ENCODE measurements at regions not wholly inside any gene's neighbourhood (a gene's known extent, or its start where the extent isn't known, plus 50 kb on each side); places are given as distances from the start of the nearest gene placed in this dataset.

GRCh38 chr11:42114927-42115326, 655.5 kb upstream of the LRRC4C start:
- Mint-ChIP-seq H3K36me3 (no peaks in the 10 kb centered on the region), H3K9me3 (peaks cover 0 to 3% (median 0%) of the 10 kb centered on the region in 7 donors), H3K4me1 (no peaks in the 10 kb centered on the region), H3K27me3 (ENCODE audit: low read depth in 3 of 3) (no peaks in the 10 kb centered on the region), H3K4me3 (no peak overlapping the region), H3K27ac (no peak overlapping the region)
- no peaks in the 10 kb centered on the region for H3K9me3 ChIP-seq (replicated peaks in 1 of 2; ENCODE audit: control insufficient read depth in 1 of 2, insufficient read depth in 1 of 2, low read length in 2 of 2)
- H3K79me2 ChIP-seq (ENCODE audit: insufficient read depth, low read length): no peaks in the 10 kb centered on the region
- no peaks in the 10 kb centered on the region for H4K20me1 ChIP-seq (ENCODE audit: insufficient read depth, low read length)
- intact Hi-C loops (cut with micrococcal nuclease): no loop called here
- H2AFZ ChIP-seq (ENCODE audit: insufficient read depth, low read depth, low read length, poor library complexity, severe bottlenecking): no peak overlapping the region
- H3K27me3 ChIP-seq (ENCODE audit: control insufficient read depth in 2 of 2, insufficient read depth in 2 of 2, low read length in 2 of 2): no peaks in the 10 kb centered on the region
- no peaks in the 10 kb centered on the region for H3K4me1 ChIP-seq (ENCODE audit: control insufficient read depth in 1 of 2, insufficient read depth in 2 of 2, low read length in 2 of 2)
- no CpG with 5 or more reads among the region's 1 CpG for WGBS (ENCODE audit: insufficient coverage)
- no peak overlapping the region for H3K9ac ChIP-seq (ENCODE audit: insufficient read depth, low read length, poor library complexity, severe bottlenecking)
- H3K27ac ChIP-seq (ENCODE audit: low read depth in 1 of 2, low read length in 2 of 2): no peak overlapping the region
- H3K36me3 ChIP-seq (replicated peaks in 1 of 2; ENCODE audit: control insufficient read depth in 1 of 2, insufficient read depth in 2 of 2, low read length in 2 of 2): no peaks in the 10 kb centered on the region
- TF ChIP-seq, protein P1, sequence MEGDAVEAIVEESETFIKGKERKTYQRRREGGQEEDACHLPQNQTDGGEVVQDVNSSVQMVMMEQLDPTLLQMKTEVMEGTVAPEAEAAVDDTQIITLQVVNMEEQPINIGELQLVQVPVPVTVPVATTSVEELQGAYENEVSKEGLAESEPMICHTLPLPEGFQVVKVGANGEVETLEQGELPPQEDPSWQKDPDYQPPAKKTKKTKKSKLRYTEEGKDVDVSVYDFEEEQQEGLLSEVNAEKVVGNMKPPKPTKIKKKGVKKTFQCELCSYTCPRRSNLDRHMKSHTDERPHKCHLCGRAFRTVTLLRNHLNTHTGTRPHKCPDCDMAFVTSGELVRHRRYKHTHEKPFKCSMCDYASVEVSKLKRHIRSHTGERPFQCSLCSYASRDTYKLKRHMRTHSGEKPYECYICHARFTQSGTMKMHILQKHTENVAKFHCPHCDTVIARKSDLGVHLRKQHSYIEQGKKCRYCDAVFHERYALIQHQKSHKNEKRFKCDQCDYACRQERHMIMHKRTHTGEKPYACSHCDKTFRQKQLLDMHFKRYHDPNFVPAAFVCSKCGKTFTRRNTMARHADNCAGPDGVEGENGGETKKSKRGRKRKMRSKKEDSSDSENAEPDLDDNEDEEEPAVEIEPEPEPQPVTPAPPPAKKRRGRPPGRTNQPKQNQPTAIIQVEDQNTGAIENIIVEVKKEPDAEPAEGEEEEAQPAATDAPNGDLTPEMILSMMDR (IDR thresholded peaks at IDR 0.05): no peak
- H3K4me3 ChIP-seq (replicated peaks in 1 of 3; ENCODE audit: low read depth in 2 of 3, low read length in 3 of 3): no peak overlapping the region
- DNase-seq: no peak
- no peak overlapping the region for H3K4me2 ChIP-seq (replicated peaks; ENCODE audit: extremely low read depth, low read length, poor library complexity, severe bottlenecking)

GRCh38 chr11:42138454-42138853, 679.0 kb upstream of the LRRC4C start:
- H3K36me3 ChIP-seq (replicated peaks in 1 of 2; ENCODE audit: control insufficient read depth in 1 of 2, insufficient read depth in 2 of 2, low read length in 2 of 2): no peaks in the 10 kb centered on the region
- no peak overlapping the region for H3K9ac ChIP-seq (ENCODE audit: insufficient read depth, low read length, poor library complexity, severe bottlenecking)
- peaks cover 0 to 3% of the 10 kb centered on the region in 2 donors for H3K9me3 ChIP-seq (replicated peaks in 1 of 2; ENCODE audit: control insufficient read depth in 1 of 2, insufficient read depth in 1 of 2, low read length in 2 of 2)
- TF ChIP-seq, protein P1 (IDR thresholded peaks at IDR 0.05): no peak
- H3K4me1 ChIP-seq (ENCODE audit: control insufficient read depth in 1 of 2, insufficient read depth in 2 of 2, low read length in 2 of 2): no peaks in the 10 kb centered on the region
- no peak overlapping the region for H3K4me2 ChIP-seq (replicated peaks; ENCODE audit: extremely low read depth, low read length, poor library complexity, severe bottlenecking)
- H3K4me3 Mint-ChIP-seq: no peak overlapping the region
- intact Hi-C loops (cut with micrococcal nuclease): no loop called here
- H3K79me2 ChIP-seq (ENCODE audit: insufficient read depth, low read length): no peaks in the 10 kb centered on the region
- H3K36me3 Mint-ChIP-seq: no peaks in the 10 kb centered on the region
- H3K27ac Mint-ChIP-seq: no peak overlapping the region
- peaks cover 0 to 7% (median 2%) of the 10 kb centered on the region in 7 donors for H3K9me3 Mint-ChIP-seq
- no peaks in the 10 kb centered on the region for H3K27me3 ChIP-seq (ENCODE audit: control insufficient read depth in 2 of 2, insufficient read depth in 2 of 2, low read length in 2 of 2)
- H2AFZ ChIP-seq (ENCODE audit: insufficient read depth, low read depth, low read length, poor library complexity, severe bottlenecking): no peak overlapping the region
- H3K4me3 ChIP-seq (replicated peaks in 1 of 3; ENCODE audit: low read depth in 2 of 3, low read length in 3 of 3): no peak overlapping the region
- no peaks in the 10 kb centered on the region for H3K4me1 Mint-ChIP-seq
- H3K27ac ChIP-seq (ENCODE audit: low read depth in 1 of 2, low read length in 2 of 2): no peak overlapping the region
- H4K20me1 ChIP-seq (ENCODE audit: insufficient read depth, low read length): no peaks in the 10 kb centered on the region
- DNase-seq: no peak
- peaks cover 0 to 2% (median 0%) of the 10 kb centered on the region in 3 donors for H3K27me3 Mint-ChIP-seq (ENCODE audit: low read depth in 3 of 3)
- WGBS (ENCODE audit: insufficient coverage): no CpG with 5 or more reads among the region's 1 CpG
